Left hindlimb (tissue), 1 donor: ENCODE measurements at regions not wholly inside any gene's neighbourhood (a gene's known extent, or its start where the extent isn't known, plus 50 kb on each side); places are given as distances from the start of the nearest gene placed in this dataset.
"Not testable (repeated sequence)": the region's sequence is repeated elsewhere in the genome, so short reads cannot be mapped to it uniquely, and the experiment has no call there.

ENCODE experiments used
- DNase-seq: peaks from one replicate; pipeline ENCODE4 v3.0.0-alpha.2; 2018

DNA sequence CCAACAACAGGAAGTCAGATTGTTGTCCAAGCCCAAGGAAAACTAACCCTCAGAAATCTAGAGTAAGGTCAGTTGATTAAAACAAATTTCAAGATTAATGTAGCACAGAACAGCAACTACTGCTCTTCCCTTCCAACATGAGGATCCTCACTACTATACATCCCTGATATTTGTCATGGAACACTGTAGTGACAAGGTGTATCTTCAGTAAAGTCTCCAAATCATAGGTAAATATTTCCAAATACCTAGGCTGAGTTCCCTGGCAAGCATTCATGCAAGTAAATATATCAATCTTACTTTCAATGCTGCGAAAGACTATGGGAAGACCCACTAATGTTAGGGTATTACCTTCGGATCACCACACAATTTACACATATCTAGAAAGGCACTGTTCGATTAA lies 986.9 kb upstream of the ARRDC3 start:
- DNase-seq = no peak

GRCh38 chr5:92369587-92369986 lies 986.5 kb upstream of the ARRDC3 start:
- DNase-seq = no peak

GRCh38 chr5:92364986-92365550 lies 982.0 kb upstream of the ARRDC3 start:
- DNase-seq = peak; percentile 20

DNA sequence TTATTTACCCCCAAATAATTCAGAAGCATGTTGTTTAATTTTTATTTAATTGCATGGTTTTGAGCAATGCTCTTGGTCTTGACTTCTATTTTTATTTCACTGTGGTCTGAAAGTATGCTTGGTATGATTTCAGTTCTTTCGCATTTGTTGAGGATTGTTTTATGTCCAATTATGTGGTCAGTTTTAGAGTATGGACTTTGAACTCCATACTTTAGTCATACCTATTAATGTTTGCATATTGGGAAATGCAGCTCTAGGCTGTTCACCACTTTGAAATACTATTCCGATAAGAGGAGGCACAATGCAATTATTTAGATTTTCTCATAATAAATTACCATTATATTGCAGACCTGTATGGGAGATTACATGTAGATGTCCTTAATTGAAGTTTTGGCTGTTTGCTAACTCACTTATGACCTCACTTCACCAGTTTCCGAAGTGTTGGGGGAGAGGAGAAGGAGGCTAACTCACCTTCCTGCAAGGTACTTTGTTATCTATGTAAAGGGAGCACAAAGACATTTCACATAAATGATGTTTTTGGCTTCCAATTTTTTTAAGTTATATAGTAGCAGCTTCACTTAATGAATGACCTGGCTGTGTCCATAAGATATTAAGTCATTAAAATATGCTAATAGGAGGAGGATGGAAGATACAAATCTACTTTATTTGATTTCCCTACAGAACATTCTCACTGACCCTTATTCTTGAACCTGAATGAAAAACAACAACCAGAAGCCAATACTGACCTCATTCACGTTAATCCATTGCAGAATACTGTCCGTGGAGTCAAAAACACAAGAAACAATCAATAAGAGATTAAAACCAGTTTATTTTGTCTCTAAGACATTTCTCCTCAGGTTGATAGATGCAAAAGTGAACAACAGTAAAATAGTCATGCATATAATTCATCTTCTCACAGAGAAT lies 970.3 kb upstream of the ARRDC3 start:
- no peak for DNase-seq

DNA sequence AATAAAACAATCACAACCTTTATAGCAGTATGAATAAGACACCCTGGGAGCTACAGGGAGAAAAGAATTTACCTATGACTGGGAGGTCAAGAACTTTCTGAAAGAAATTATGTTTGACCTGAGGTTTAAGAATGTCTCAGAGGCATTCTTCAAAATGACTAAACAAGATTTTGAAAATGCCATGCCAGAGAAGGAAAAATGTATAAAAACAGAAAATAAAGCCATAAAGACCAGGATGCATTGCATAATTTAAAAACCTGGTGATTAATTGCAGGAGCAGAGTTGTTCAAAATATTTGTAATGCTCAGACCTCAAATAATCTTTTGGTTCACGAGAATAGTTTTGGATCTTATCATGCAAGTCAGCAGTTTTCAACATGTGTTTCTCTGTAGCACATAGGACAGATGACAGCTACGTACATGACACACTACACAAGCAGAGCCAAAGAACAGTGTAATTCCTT lies 954.7 kb upstream of the ARRDC3 start:
- DNase-seq = no peak

GRCh38 chr5:92332039-92332438 lies 948.9 kb upstream of the ARRDC3 start:
- no peak for DNase-seq

DNA sequence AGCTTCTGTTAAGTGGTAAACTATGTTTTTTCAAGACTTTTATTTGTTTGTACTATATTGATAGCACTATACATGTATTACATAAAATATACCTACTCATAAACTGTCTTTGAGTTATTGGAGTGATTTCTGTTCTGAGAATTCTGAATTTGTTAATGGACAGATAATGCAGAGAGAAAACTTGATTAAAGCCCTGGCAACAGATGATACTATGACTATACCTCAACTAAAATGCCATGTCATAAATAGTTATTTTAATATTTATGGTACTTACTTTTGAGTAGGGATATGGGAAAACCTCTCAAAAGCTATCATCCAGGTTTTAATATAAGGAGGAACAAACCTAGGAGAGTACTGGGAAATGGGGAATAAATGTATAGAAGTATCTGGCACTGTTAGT lies 947.2 kb upstream of the ARRDC3 start:
- DNase-seq = no peak

GRCh38 chr5:92329759-92330158 lies 946.6 kb upstream of the ARRDC3 start:
- DNase-seq = no peak

DNA sequence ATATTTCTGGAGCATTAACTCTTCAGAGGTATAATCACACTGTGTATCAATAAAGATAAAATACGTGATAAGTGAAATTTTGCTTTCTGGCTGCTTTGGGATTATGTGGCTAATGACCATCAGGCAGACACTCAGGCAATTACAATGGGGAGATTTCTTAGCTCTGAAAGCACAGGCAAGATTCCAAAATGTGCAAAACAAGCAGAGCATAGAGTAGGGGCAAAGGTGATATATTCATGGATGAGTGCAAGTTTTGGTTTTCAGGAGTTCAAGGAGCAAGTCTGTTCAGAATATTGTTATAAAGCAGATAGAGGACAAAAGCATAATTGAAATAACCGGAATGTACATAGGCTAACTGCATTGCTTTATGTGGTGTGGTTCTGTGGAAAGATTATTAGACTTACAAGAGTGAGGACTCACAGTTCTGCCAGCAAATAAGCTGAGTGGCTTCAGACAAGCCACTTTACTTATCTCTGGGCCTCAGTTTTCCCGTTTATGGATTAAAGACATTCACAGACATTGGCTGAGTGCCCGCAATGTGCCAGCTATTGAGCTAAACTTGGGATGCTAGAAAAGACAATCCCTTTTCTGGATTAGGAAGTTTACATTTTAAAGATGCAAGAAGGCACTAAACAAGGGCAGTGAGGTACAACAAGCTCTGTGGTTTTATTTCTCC lies 945.6 kb upstream of the ARRDC3 start:
- no peak for DNase-seq

DNA sequence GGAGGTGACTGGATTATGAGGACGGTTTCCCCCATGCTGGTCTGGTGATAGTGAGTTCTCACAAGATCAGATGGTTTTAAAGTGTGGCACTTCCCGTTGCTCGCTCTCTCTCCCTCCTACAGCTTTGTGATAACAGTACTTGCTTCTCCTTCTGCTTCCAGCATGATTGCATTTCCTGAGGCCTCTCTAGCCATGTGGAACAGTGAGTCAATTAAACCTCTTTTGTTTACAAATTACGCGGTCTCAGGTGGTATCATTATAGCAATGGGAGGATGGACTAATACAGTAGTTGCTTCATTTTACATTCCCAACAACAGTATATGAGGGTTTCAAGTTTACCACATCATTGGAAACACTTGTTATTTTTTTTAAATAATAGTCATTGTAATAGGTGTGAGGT lies 937.3 kb upstream of the ARRDC3 start:
- DNase-seq = no peak

DNA sequence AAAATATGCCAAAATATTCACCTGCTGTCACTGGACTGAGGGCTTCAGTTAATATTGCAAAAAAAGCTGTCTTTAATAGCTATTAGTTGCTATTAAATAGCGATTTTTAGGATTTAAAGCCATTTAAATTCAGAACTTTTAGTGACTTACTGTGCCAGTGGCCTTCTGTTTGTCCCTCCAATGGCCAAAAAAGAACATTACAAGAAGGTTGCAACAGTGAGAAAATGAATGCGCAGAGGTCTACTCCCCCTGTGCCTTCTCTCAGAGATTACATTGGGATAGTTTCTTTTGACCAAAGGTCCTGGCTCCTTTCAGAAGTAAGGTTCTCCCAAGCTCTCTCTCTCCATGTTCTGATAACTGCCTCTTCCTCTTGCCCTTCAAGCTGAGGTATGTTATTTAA lies 930.3 kb upstream of the ARRDC3 start:
- no peak for DNase-seq

DNA sequence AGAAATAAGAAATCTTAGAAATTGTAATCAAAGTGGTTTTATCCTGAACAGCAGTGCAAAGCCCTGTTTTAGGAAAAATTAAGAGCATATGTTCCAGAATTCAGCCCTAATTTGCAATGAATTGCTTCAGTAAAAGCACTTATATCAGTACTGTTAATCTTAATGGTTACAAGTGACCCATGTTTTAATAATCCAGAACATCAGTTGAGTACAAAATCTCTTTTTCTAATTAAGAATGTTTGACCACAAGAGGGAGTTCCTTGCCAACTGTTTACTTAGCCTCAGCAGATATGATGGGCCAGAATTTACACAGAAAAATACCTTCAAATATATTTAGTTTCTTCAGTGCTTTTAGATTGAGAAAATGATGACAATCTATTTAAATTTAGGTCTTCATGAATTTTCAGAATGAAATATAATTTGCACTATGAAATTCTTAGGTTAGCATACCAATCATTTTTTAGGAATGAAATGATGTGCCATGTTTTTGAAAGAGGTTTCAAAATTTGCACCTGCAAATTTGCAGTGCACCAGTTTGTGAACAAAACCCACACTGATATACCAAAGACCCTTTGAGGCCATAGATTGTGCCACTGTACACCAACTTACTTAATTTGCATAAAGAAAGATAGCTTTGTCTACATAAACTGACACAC lies 926.3 kb upstream of the ARRDC3 start:
- no peak for DNase-seq

- DNase-seq = no peak
Observed at GRCh38 chr5:92308679-92309078, 925.6 kb upstream of the ARRDC3 start.

GRCh38 chr5:92302356-92302755 lies 919.2 kb upstream of the ARRDC3 start:
- not testable (repeated sequence) for DNase-seq

GRCh38 chr5:92283521-92283920 lies 900.4 kb upstream of the ARRDC3 start:
- DNase-seq = no peak

- not testable (repeated sequence) for DNase-seq
Observed at GRCh38 chr5:92271750-92272149, 888.6 kb upstream of the ARRDC3 start.

GRCh38 chr5:92268343-92268742 lies 885.2 kb upstream of the ARRDC3 start:
- no peak for DNase-seq

- no peak for DNase-seq
Observed at GRCh38 chr5:92267830-92268229, 884.7 kb upstream of the ARRDC3 start.

DNA sequence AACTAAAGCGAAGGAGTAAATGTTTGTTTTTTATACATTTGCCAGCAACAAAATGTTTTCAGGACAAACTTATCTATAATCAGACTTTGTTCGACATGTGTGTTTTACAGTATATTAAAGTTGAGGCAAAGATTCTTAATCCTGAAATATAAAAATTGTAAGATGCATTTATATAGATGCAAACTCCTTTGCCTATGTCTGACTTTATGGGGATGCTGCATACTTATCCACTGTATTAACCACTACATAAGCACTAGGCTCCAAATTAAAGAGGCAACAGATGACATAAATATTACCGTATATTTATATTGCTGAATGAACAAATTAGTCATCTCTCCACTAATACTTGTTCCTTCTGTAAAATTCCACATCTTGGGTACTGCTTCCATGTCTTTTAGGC lies 882.7 kb upstream of the ARRDC3 start:
- no peak for DNase-seq

- not testable (repeated sequence) for DNase-seq
Observed at GRCh38 chr5:92255605-92256004, 872.5 kb upstream of the ARRDC3 start.

DNA sequence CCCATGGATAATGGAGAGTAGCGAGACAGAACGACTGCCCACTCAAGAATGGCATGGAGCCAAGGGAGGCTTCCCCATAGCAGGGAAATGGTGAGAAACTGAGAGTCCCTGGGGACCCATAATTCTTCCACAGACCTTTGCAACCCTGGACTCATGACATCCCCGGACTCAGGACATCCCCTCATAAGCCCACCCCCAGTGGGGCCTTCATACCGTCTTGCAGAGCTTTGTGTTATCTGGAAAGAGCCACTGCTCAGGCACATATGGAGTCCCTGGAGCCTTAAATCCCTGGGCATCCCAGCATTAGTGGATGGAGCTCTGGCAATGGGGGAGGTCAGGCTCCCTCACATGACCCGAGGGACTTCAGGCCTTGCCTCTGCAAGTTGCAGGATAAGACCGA lies 865.4 kb upstream of the ARRDC3 start:
- DNase-seq = no peak

DNA sequence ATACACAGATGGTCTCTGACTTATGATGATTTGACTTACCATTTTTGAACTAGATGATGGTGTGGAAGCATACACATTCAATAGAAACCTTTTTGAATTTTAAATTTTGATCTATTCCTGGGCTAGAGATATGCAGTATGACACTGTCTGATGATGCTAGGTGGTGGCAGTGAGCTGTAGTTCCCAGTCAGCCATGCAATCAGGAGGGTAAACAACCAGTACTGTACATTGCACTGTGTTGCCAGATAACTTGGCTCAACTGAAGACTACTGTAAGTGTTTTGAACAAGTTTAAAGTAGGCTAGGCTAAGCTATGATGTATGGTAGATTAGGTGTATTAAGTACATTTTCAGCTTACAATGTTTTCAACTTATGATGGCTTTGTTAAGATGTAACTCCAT lies 859.1 kb upstream of the ARRDC3 start:
- no peak for DNase-seq

DNA sequence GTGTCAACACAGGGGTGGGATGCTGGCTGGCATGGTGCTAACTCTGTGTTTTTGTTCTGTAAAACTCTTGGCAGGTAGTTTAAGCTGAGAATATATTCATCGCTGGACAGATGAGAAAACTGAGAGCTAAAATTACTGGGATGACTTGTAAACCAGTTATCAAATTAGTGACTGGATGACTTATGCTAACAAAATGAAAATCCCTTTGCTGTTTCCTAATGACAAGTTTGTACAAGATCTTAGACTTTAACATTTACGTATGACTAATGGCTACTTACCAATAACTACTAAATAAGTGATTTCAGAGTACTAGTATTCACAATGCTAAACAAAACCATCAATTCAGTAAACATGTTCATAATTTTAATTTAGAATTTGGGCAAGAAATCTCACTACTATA lies 854.8 kb upstream of the ARRDC3 start:
- no peak for DNase-seq
